Epithelial cell of prostate (primary cell): ENCODE measurements at regions not wholly inside any gene's neighbourhood (a gene's known extent, or its start where the extent isn't known, plus 50 kb on each side); places are given as distances from the start of the nearest gene placed in this dataset.

Experiments used
- DNase-seq: peaks from one replicate; pipeline ENCODE4 v3.0.0-alpha.2; 2011; ENCODE audit warnings: low read depth, low spot score
- H3K27ac ChIP-seq: fragments of 450-650 bp; 2 replicates; pipeline ENCODE4 v1.5.1; 2017; ENCODE audit warnings: mild to moderate bottlenecking

- H3K27ac ChIP-seq: no peak overlapping the region
- no peak for DNase-seq
These were observed 610.4 kb downstream of the MED13L start for GRCh38 chr12:115667116-115667515.

- no peak overlapping the region for H3K27ac ChIP-seq
- no peak for DNase-seq
These were observed 611.3 kb downstream of the MED13L start for GRCh38 chr12:115666168-115666567.

- DNase-seq: no peak
- H3K27ac ChIP-seq: no peak overlapping the region
These were observed 616.4 kb downstream of the MED13L start for GRCh38 chr12:115661112-115661511.

- DNase-seq: no peak
- H3K27ac ChIP-seq: no peak overlapping the region
These were observed 617.2 kb downstream of the MED13L start for GRCh38 chr12:115660211-115660805.

- no peak for DNase-seq
- no peak overlapping the region for H3K27ac ChIP-seq
These were observed 618.1 kb downstream of the MED13L start for GRCh38 chr12:115659422-115659821.

GRCh38 chr12:115657081-115658013, 620.1 kb downstream of the MED13L start:
- DNase-seq: peak; percentile 10
- H3K27ac ChIP-seq: peak overlapping the region; percentile 47

GRCh38 chr12:115650026-115650425, 627.5 kb downstream of the MED13L start:
- no peak for DNase-seq

GRCh38 chr12:115648463-115648862, 629.0 kb downstream of the MED13L start:
- peak; percentile 3 for DNase-seq
- H3K27ac ChIP-seq: no peak overlapping the region

More at GRCh38 chr12:115650026-115650425, 627.5 kb downstream of the MED13L start:
- H3K27ac ChIP-seq: no peak overlapping the region

- DNase-seq: no peak
- H3K27ac ChIP-seq: no peak overlapping the region
These were observed 631.3 kb downstream of the MED13L start for GRCh38 chr12:115646210-115646609.

GRCh38 chr12:115640929-115641328, 636.6 kb downstream of the MED13L start:
- no peak overlapping the region for H3K27ac ChIP-seq
- DNase-seq: peak; percentile 59

- DNase-seq: no peak
- H3K27ac ChIP-seq: no peak overlapping the region
These were observed 637.9 kb downstream of the MED13L start for GRCh38 chr12:115639648-115640012.

- no peak for DNase-seq
- H3K27ac ChIP-seq: no peak overlapping the region
These were observed 638.5 kb downstream of the MED13L start for GRCh38 chr12:115638733-115639647.

- DNase-seq: no peak
- H3K27ac ChIP-seq: no peak overlapping the region
These were observed 640.9 kb downstream of the MED13L start for GRCh38 chr12:115636546-115636945.

- no peak for DNase-seq
- no peak overlapping the region for H3K27ac ChIP-seq
These were observed 645.2 kb downstream of the MED13L start for GRCh38 chr12:115632308-115632707.

GRCh38 chr12:115630136-115630535, 647.4 kb downstream of the MED13L start:
- no peak for DNase-seq
- H3K27ac ChIP-seq: no peak overlapping the region

GRCh38 chr12:115626210-115626609, 651.3 kb downstream of the MED13L start:
- no peak overlapping the region for H3K27ac ChIP-seq
- no peak for DNase-seq

- no peak overlapping the region for H3K27ac ChIP-seq
- DNase-seq: no peak
These were observed 653.6 kb downstream of the MED13L start for GRCh38 chr12:115623764-115624334.

GRCh38 chr12:115623275-115623674, 654.2 kb downstream of the MED13L start:
- no peak overlapping the region for H3K27ac ChIP-seq
- DNase-seq: no peak

- H3K27ac ChIP-seq: no peak overlapping the region
- DNase-seq: no peak
These were observed 656.7 kb downstream of the MED13L start for GRCh38 chr12:115620816-115621215.

- no peak overlapping the region for H3K27ac ChIP-seq
- DNase-seq: no peak
These were observed 657.6 kb downstream of the MED13L start for GRCh38 chr12:115619889-115620288.
